ENCODE measurements at regions not wholly inside any gene's neighbourhood (a gene's known extent, or its start where the extent isn't known, plus 50 kb on each side); places are given as distances from the start of the nearest gene placed in this dataset.

- TF ChIP-seq TAF1 (IDR thresholded peaks at IDR 0.05; ENCODE audit: borderline replicate concordance, insufficient read depth, low read length) (no peak), FOXP2 (optimal IDR thresholded peaks at IDR 0.05; ENCODE audit: borderline replicate concordance, extremely low read depth, extremely low read length, insufficient read depth) (no peak), REST (IDR thresholded peaks at IDR 0.05; ENCODE audit: insufficient read depth in 1 of 2, low read depth in 2 of 2, low read length in 2 of 2) (no peak)
Observed at GRCh38 chr11:15835788-15836411, 520.4 kb downstream of the SOX6 start.

- no peak for TF ChIP-seq FOXP2 (optimal IDR thresholded peaks at IDR 0.05; ENCODE audit: borderline replicate concordance, extremely low read depth, extremely low read length, insufficient read depth)
- no peak for TF ChIP-seq POLR2AphosphoS5 (IDR thresholded peaks at IDR 0.05; ENCODE audit: low read depth, low read length)
Observed at GRCh38 chr11:15836795-15837194, 519.6 kb downstream of the SOX6 start.

DNA sequence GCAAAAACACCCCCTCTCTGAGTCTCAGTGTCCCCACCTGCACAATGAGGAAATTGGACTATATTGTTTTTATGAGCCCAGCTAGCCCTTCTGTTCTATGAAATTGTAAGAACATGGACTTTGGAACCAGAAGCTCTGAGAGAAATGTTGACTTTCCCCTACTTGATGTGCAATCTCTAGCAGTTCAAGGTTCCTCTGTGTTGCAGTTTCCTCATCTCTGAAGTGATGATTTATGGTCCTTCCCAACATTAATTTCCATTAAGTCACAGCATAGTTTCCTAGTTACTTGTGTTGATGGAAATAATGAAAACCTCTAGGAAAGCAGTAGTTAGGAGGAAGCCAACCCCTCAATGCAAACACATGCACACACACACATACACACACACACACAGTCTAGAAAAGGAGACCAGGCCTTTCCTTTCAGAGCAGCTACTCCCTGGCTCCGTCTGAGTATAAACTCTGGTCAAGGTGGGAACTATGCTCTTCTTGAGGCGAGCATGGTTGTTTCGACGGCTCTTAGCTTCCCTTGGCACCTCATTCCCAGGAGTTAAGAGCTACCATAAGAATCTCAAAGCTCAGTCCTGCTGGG, 518.4 kb downstream of the SOX6 start:
- no peak for TF ChIP-seq FOXP2 (optimal IDR thresholded peaks at IDR 0.05; ENCODE audit: borderline replicate concordance, extremely low read depth, extremely low read length, insufficient read depth)
- TF ChIP-seq TAF1 (IDR thresholded peaks at IDR 0.05; ENCODE audit: borderline replicate concordance, insufficient read depth, low read length), result no peak
- no peak for TF ChIP-seq REST (IDR thresholded peaks at IDR 0.05; ENCODE audit: insufficient read depth in 1 of 2, low read depth in 2 of 2, low read length in 2 of 2)
- TF ChIP-seq POLR2AphosphoS5 (IDR thresholded peaks at IDR 0.05; ENCODE audit: low read depth, low read length), result no peak
- no peak for TF ChIP-seq SIN3A (IDR thresholded peaks at IDR 0.05; ENCODE audit: borderline replicate concordance, insufficient read depth, low read length)

DNA sequence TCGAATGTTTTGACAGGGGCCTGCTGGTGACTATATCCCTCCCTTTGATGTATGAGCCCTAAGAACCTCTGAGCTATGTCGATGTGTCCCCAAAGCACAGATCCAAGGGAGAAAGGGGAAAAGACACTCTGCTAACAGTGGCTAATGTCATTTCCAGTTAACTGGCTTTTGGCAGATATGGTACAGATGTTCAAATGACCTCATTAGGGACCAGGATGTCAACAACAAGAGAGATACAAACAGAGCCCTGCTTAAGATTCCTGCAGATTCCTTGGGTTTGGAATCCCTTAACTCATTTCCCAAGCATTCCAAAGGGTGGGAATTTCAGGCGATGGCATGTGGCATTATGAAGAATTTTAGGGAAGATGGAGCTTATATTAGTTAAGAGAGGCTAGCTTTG, 517.3 kb downstream of the SOX6 start:
- TF ChIP-seq TAF1 (IDR thresholded peaks at IDR 0.05; ENCODE audit: borderline replicate concordance, insufficient read depth, low read length) (no peak), REST (IDR thresholded peaks at IDR 0.05; ENCODE audit: insufficient read depth in 1 of 2, low read depth in 2 of 2, low read length in 2 of 2) (no peak), SIN3A (IDR thresholded peaks at IDR 0.05; ENCODE audit: borderline replicate concordance, insufficient read depth, low read length) (no peak)

GRCh38 chr11:15840966-15841365, 515.4 kb downstream of the SOX6 start:
- no peak for TF ChIP-seq TAF1 (IDR thresholded peaks at IDR 0.05; ENCODE audit: borderline replicate concordance, insufficient read depth, low read length)
- TF ChIP-seq POLR2AphosphoS5 (IDR thresholded peaks at IDR 0.05; ENCODE audit: low read depth, low read length), result no peak
- no peak for TF ChIP-seq REST (IDR thresholded peaks at IDR 0.05; ENCODE audit: insufficient read depth in 1 of 2, low read depth in 2 of 2, low read length in 2 of 2)
- TF ChIP-seq FOXP2 (optimal IDR thresholded peaks at IDR 0.05; ENCODE audit: borderline replicate concordance, extremely low read depth, extremely low read length, insufficient read depth), result no peak
- no peak for TF ChIP-seq SIN3A (IDR thresholded peaks at IDR 0.05; ENCODE audit: borderline replicate concordance, insufficient read depth, low read length)
